ENCODE measurements at regions not wholly inside any gene's neighbourhood (a gene's known extent, or its start where the extent isn't known, plus 50 kb on each side); places are given as distances from the start of the nearest gene placed in this dataset.

DNA sequence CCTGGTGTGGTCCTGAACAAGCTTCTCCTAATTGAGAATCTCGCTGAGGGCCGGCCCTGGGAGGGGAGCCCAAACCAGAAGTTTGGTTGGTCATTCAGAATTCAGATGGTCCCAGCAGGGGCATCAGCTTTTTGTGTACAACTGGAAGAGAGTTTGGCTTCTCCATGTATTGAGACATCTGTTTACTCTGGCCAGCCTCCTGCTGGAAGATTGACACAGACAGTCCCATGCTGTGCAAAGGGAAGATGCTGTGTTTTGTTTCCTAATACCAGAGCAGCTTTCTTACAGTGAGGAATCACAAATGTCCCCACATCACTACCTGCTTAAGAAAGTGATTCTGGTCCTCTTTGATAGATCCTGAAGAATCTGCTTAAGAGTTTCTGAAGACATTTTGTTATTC, 97.8 kb downstream of the PLEKHG1 start:
- no peak overlapping the region for H3K9ac ChIP-seq (replicated peaks in 1 of 4; ENCODE audit: extremely low read depth in 1 of 4, low read depth in 3 of 4, low read length in 3 of 4)
- H3K23ac ChIP-seq (ENCODE audit: insufficient read length): no peak overlapping the region
- H4K5ac ChIP-seq (ENCODE audit: insufficient read length, low read depth, low read length): no peak overlapping the region
- H2BK20ac ChIP-seq (ENCODE audit: low read length): no peak overlapping the region
- no peak overlapping the region for H3K4me2 ChIP-seq (ENCODE audit: insufficient read depth in 1 of 2, low read depth in 2 of 2, low read length in 2 of 2)
- H3K14ac ChIP-seq (ENCODE audit: insufficient read length): no peak overlapping the region
- H3K9me3 ChIP-seq (ENCODE audit: insufficient read depth in 2 of 2, low read depth in 1 of 2, low read length in 1 of 2): no peaks in the 10 kb centered on the region
- no peaks in the 10 kb centered on the region for H3K36me3 ChIP-seq (ENCODE audit: control insufficient read depth in 2 of 4, insufficient read depth in 4 of 4, low read length in 3 of 4)
- H4K20me1 ChIP-seq (replicated peaks in 1 of 2; ENCODE audit: control insufficient read depth in 1 of 2, insufficient read depth in 2 of 2, low read length in 2 of 2): no peaks in the 10 kb centered on the region
- H3K4me3 ChIP-seq (ENCODE audit: extremely low read depth in 1 of 4, insufficient read depth in 2 of 4, low read depth in 3 of 4, low read length in 4 of 4): no peak overlapping the region
- no peak overlapping the region for H3K4ac ChIP-seq (replicated peaks; ENCODE audit: insufficient read length, low read depth, low read length)
- no peak overlapping the region for H2BK5ac ChIP-seq (ENCODE audit: low read depth, low read length)
- H2BK15ac ChIP-seq (ENCODE audit: low read length): no peak overlapping the region
- H2AFZ ChIP-seq (ENCODE audit: low read length): no peak overlapping the region
- no peak overlapping the region for H3K56ac ChIP-seq (replicated peaks; ENCODE audit: insufficient read length, low read depth, low read length)
- no peaks in the 10 kb centered on the region for H3K79me1 ChIP-seq (ENCODE audit: low read depth, low read length)
- H4K8ac ChIP-seq (ENCODE audit: extremely low read depth, insufficient read depth, low read length): no peak overlapping the region
- no peaks in the 10 kb centered on the region for H3K23me2 ChIP-seq (ENCODE audit: low read depth, low read length)
- H3K27me3 ChIP-seq (replicated peaks in 1 of 4; ENCODE audit: control insufficient read depth in 3 of 4, extremely low read depth in 1 of 4, insufficient read depth in 3 of 4, low read length in 3 of 4): no peaks in the 10 kb centered on the region; a peak in 1 of 7 replicates
- H2AK5ac ChIP-seq (ENCODE audit: low read depth, low read length): no peak overlapping the region
- H3K18ac ChIP-seq (ENCODE audit: extremely low read depth, low read length): no peak overlapping the region
- no peaks in the 10 kb centered on the region for H3K4me1 ChIP-seq (replicated peaks in 1 of 4; ENCODE audit: control insufficient read depth in 3 of 4, insufficient read depth in 4 of 4, low read length in 3 of 4)
- DNase-seq (ENCODE audit: low read depth in 1 of 2, low spot score in 2 of 2) (no peak), FAIRE-seq (peak; percentile 62)
- WGBS, 2 experiments (ENCODE audit: extremely low coverage in 1 of 2, insufficient coverage in 1 of 2, insufficient read length in 1 of 2, insufficient replicate concordance in 2 of 2, low coverage in 1 of 2, low lambda C conversion rate in 2 of 2, missing lambda C conversion rate in 1 of 2): 82% methylated on average over 2 of the region's 2 CpGs; no CpG with 5 or more reads in 1 of the 2 experiments
- H3K27ac ChIP-seq (ENCODE audit: low read depth, low read length): no peak overlapping the region
- H4K91ac ChIP-seq (replicated peaks; ENCODE audit: insufficient read length, low read length): no peak overlapping the region
- no peaks in the 10 kb centered on the region for H3K79me2 ChIP-seq (ENCODE audit: control insufficient read depth in 1 of 2, insufficient read depth in 2 of 2, low read length in 2 of 2)
- CTCF ChIA-PET (ENCODE audit: partially characterized antibody): interaction anchor here (0.7 to 3.9 kb wide), 4 partner anchors 12 to 279 kb away, joined by 3 to 29 read pairs (median 4); no protein-coding TSS in a partner anchor
- no peak overlapping the region for H2BK12ac ChIP-seq (ENCODE audit: low read depth, low read length)
- H2BK120ac ChIP-seq (replicated peaks; ENCODE audit: low read depth, low read length): no peak overlapping the region
- POLR2A ChIA-PET (ENCODE audit: partially characterized antibody): no interaction called here
- TF ChIP-seq MAFK (IDR thresholded peaks at IDR 0.05; ENCODE audit: low read depth, low read length) (no peak), POU5F1 (IDR thresholded peaks at IDR 0.05; ENCODE audit: low read depth, low read length) (no peak), RNF2 (IDR thresholded peaks at IDR 0.05; ENCODE audit: borderline replicate concordance, low read depth, low read length, missing control alignments, poor library complexity, severe bottlenecking) (no peak), YY1 (IDR thresholded peaks at IDR 0.05; ENCODE audit: low read depth, low read length) (no peak), EZH2 (IDR thresholded peaks at IDR 0.05; ENCODE audit: low read depth, low read length, severe bottlenecking) (no peak), JUN (IDR thresholded peaks at IDR 0.05; ENCODE audit: low read depth, low read length) (no peak), E2F6 (IDR thresholded peaks at IDR 0.05) (no peak), EGR1 (IDR thresholded peaks at IDR 0.05; ENCODE audit: borderline replicate concordance, low read depth, low read length) (no peak), SRF (IDR thresholded peaks at IDR 0.05; ENCODE audit: low read depth, low read length) (no peak), ATF2 (IDR thresholded peaks at IDR 0.05; ENCODE audit: low read length) (no peak), GABPA (IDR thresholded peaks at IDR 0.05; ENCODE audit: borderline replicate concordance, insufficient read depth, low read length) (no peak), JUND (IDR thresholded peaks at IDR 0.05; ENCODE audit: low read length) (no peak), ASH2L (IDR thresholded peaks at IDR 0.05; ENCODE audit: low read length) (no peak)

Data from H1 (cell line).